NCI-H526 treated with DMSO at 0.1 percent for 48 hours (cell line): ENCODE measurements at regions not wholly inside any gene's neighbourhood (a gene's known extent, or its start where the extent isn't known, plus 50 kb on each side); places are given as distances from the start of the nearest gene placed in this dataset.
"Not testable (repeated sequence)": the region's sequence is repeated elsewhere in the genome, so short reads cannot be mapped to it uniquely, and the experiment has no call there.

Source experiments
- DNase-seq: peaks from one replicate; lab custom pipeline; 2025; lab: John Stamatoyannopoulos, UW

DNA sequence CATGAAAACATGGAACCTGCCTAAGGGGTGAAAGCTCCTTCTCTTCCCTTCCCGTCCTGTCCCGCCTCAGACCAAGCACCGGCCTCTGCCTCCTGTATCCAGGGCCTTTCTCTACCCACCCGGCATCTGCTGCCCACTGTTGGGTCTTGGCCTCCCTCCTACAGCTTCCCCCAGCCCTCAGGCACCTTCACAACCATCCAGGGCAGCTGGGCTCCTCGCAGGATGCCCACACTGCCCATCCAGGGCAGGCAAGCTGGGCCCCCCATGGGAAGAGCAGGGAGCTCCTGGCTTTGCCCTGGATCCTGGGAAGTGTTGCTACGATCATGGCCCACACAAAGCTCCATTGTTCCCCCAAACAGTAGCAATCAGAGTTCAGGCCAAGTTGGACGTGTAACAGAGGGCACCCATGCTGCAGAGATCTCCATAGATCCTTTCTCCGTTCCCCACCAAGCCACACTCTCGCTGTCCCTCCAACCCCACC is 206.6 kb downstream of the NDUFA10 start:
- DNase-seq = no peak

- DNase-seq = no peak
Measured at GRCh38 chr2:239818086-239818485, 207.1 kb downstream of the NDUFA10 start.

DNA sequence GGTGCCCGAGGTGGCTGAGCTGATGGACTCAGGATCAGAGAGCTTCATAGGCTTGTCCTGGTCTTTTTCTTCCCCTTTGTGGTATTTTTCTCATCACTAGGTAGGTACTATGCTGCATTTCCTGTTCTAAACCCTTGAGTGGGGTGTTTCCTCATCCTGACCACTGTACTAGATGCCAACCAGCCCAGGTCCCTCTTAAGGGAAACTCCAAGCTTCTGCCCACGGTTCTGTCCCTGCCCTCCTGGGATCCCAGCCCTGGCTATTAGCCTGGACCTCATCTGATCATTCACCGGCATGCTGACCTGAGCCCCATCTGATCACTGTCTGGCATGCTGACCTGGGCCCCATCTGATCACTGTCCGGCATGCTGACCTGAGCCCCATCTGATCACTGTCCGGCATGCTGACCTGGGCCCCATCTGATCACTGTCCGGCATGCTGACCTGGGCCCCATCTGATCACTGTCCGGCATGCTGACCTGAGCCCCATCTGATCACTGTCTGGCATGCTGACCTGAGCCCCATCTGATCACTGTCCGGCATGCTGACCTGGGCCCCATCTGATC is 207.6 kb downstream of the NDUFA10 start:
- DNase-seq = not testable (repeated sequence)

GRCh38 chr2:239816576-239817467 is 208.3 kb downstream of the NDUFA10 start:
- no peak for DNase-seq

DNA sequence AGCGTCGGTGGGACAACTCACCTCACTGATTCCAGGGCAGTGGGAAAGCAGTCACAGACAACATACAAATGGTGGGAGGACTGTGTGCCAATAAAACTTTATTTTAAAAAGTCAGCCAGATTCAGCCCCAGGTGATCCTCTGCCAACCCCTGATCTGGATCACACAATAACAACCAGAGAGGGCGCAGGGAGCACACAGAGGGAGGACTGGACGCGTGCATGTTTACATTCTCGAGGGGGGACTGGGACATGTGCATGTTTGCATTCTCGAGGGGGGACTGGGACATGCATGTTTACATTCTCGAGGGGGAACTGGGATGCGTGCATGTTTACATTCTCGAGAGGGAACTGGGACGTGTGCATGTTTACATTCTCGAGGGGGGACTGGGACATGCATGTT is 209.5 kb downstream of the NDUFA10 start:
- peak; percentile 39 for DNase-seq

GRCh38 chr2:239814861-239815601 is 210.1 kb downstream of the NDUFA10 start:
- DNase-seq = no peak

GRCh38 chr2:239814116-239814860 is 210.9 kb downstream of the NDUFA10 start:
- no peak for DNase-seq

- no peak for DNase-seq
Measured at GRCh38 chr2:239813261-239814115, 211.7 kb downstream of the NDUFA10 start.

- DNase-seq = no peak
Measured at GRCh38 chr2:239811806-239812560, 213.2 kb downstream of the NDUFA10 start.

DNA sequence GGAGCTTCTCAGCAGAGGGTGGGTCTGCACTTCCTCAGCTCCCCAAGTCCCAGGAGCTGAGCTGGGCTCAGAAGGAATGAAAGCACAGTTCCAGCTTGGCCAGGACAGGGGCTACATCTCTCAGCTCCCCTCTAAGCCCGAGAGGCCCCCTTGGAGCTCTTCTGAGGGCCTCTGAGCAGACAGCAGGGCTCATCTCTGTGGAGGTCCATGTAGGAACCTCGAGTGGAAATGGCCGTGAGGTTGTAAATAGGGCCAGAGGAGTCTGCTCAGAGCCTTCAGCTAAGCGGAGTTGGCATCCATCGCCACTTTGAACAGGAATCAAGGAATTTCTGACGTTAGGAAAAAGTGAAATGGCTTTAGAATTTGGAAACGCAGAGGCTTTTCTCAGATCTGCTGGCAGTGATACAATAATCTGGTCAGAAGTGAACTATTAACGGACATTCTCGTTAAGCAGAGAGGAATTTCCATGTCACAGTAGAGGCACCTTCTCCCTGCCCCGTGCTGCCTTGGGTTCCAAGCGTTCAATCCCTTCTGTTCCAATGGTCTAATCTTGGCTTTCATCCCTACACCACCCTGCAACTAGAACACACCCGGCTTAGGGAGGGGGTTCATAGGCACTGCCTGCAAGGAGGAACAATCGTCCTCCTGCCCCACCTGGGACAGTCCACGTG is 213.9 kb downstream of the NDUFA10 start:
- DNase-seq = no peak

- DNase-seq = no peak
Measured at GRCh38 chr2:239809391-239809790, 215.8 kb downstream of the NDUFA10 start.

- no peak for DNase-seq
Measured at GRCh38 chr2:239807568-239807967, 217.6 kb downstream of the NDUFA10 start.

GRCh38 chr2:239806758-239807434 is 218.2 kb downstream of the NDUFA10 start:
- no peak for DNase-seq

DNA sequence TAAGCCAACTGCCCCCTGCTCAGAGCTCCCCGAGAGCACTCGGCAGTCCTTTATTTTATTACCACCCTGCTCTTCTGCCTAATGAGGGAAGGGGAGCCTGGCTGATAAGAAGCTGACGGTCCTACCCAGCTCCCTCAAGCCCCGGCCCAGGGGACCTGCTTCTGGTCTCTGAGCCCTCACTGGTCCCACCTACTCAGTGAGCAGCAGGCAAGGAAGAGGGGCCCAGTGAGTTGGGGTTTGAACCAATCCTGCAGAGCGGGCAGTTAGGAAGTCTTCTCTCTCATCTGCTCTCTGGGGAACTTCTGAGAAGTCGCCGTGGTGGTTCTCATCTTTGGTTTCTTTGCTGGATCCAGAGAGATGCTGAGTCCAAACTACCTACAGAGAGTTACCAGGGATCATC is 218.9 kb downstream of the NDUFA10 start:
- DNase-seq = no peak

DNA sequence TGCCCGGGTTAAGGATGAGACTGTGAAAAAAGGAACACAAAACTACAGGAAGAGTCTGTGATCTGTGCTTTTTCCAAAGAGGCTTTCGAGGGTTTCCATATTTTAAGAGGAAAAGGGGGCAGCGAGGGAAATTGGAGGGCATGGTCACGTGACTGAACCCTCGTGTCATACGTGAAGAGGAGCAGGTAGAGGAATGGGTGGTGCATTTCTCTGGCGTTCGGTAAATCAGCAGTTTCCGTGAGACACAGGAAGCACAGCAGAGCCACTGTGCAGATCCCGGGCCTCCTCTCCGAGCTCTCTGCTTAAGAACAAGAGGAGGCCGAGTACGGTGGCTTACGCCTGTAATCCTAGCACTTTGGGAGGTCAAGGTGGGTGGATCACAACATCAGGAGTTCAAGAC is 219.7 kb downstream of the NDUFA10 start:
- no peak for DNase-seq

DNA sequence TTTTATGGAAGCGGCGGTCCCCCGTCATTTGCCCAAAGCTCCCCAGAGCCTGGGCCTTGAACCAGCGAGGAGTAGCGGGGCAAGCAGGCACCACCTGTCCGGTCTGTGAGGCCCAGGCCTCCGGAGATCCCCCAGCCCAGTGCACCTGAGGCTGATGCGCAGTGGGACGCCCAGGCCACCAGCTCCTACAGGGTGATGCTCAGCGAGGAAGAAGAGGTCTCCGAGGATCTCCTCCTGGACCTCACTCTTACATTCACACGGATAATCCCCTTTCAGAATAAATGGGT is 220.2 kb downstream of the NDUFA10 start:
- no peak for DNase-seq

DNA sequence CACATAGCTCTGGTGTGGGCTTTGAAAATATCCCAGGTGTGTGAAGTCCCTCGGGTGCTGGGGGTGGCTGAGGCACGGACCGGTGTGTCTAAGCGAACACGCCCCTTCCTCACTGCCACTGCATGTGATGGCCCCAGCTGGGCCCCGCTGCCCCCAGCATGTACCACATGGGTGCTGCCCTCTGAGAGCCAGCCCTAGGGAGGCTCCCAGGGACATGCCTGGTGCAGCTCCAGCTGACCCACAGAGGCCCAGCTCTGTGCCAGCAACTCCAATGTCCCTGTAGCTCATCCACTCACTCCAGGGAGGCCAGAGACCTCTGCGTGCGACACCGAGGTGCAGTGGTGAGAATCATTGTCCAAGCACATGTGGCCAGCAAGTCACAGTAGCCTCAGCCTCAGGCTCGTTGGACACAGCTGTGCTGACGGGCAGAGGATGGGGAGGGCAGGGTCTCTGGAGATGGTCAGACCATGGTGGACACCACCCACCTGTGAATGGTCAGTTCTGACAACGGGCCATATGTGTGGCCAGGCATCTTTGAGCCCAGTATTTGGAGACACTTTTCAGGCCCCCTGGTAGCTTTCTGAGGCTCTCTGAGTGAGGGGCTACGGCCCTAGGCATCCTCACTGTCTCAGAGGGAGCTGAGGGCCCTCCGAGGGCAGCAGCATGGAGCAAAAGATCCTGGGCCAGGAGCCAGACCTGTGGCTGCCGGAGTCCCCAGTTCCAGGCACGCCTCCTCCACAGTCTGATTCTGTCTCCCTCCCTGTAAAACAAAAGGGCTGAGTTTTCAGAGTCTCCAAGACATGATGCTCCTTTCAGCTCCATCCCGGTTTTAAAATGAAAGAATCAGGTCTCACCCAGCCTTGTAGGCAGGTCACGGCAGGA is 220.7 kb downstream of the NDUFA10 start:
- DNase-seq = no peak

DNA sequence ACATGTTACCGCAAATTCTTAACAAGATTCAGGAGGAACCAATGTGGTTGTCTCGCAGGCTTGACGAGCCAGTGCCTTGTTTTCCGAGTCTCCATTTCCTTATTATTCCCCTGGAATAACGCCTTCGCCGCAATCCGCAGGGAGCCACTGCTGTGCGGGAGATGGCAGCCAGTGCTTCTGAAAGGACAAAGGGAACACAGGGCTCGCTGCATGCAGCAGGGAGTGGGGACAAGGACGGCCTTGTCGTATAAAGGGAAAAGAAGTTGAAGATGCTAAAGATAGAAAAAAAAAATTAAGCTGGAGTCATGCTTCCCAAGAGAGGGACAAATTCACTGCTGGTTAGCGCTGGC is 221.4 kb downstream of the NDUFA10 start:
- DNase-seq = no peak
